ENCODE measurements at regions not wholly inside any gene's neighbourhood (a gene's known extent, or its start where the extent isn't known, plus 50 kb on each side); places are given as distances from the start of the nearest gene placed in this dataset.

DNA sequence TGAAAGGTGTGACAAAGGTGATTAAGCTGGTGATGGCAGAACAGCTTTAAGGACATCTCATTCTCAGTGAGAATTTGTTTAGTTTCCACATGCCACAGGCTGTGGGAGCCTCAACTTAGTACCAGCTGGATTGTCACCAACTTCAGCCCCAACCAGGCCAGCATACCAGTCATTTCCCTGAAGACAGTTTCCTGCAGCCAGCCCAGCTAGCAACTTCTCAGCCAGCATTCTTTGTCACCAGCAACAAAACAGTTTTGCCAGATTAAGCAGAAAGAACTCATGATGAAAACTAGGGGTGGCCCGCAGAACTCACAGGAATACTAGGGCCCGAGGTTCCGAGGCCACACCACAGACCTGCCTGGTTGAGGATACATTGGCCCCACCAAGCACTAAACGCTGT lies 68.8 kb upstream of the UNC5B start:
- H3K27me3 ChIP-seq (replicated peaks in 1 of 4; ENCODE audit: control extremely low read depth in 1 of 4, control insufficient read depth in 3 of 4, insufficient read depth in 4 of 4, low read length in 3 of 4) = no peaks in the 10 kb centered on the region
- H3K79me2 ChIP-seq (ENCODE audit: control insufficient read depth, insufficient read depth, low read length) = no peaks in the 10 kb centered on the region
- no peak overlapping the region for H3K9ac ChIP-seq (ENCODE audit: low read length)
- H3K27ac Mint-ChIP-seq = no peak overlapping the region
- H3K9me3 Mint-ChIP-seq (ENCODE audit: insufficient read depth) = no peaks in the 10 kb centered on the region
- intact Hi-C loops (cut with micrococcal nuclease) = no loop called here
- no peaks in the 10 kb centered on the region for H3K4me1 ChIP-seq (ENCODE audit: control insufficient read depth in 2 of 2, insufficient read depth in 2 of 2, low read length in 2 of 2)
- no peak overlapping the region for H3K4me3 ChIP-seq (ENCODE audit: control extremely low read depth in 1 of 5, extremely low read depth in 1 of 5, insufficient read depth in 1 of 5, low read depth in 2 of 5, low read length in 4 of 5)
- H4K20me1 ChIP-seq (ENCODE audit: control insufficient read depth, insufficient read depth, low read length, poor library complexity, severe bottlenecking) = no peaks in the 10 kb centered on the region
- ChIA-PET POLR2A (no interaction called here), CTCF (interaction anchor here (0.6 kb wide), 1 partner anchor 775 kb away, joined by 3 read pairs; no protein-coding TSS in a partner anchor)
- H3K27ac ChIP-seq (ENCODE audit: low read length in 2 of 2) = no peak overlapping the region
- ATAC-seq (ENCODE audit: low read depth) (no peak), DNase-seq (no peak)
- TF ChIP-seq, protein P1, sequence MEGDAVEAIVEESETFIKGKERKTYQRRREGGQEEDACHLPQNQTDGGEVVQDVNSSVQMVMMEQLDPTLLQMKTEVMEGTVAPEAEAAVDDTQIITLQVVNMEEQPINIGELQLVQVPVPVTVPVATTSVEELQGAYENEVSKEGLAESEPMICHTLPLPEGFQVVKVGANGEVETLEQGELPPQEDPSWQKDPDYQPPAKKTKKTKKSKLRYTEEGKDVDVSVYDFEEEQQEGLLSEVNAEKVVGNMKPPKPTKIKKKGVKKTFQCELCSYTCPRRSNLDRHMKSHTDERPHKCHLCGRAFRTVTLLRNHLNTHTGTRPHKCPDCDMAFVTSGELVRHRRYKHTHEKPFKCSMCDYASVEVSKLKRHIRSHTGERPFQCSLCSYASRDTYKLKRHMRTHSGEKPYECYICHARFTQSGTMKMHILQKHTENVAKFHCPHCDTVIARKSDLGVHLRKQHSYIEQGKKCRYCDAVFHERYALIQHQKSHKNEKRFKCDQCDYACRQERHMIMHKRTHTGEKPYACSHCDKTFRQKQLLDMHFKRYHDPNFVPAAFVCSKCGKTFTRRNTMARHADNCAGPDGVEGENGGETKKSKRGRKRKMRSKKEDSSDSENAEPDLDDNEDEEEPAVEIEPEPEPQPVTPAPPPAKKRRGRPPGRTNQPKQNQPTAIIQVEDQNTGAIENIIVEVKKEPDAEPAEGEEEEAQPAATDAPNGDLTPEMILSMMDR (IDR thresholded peaks at IDR 0.05) = no peak
- TF ChIP-seq EZH2 (IDR thresholded peaks at IDR 0.05; ENCODE audit: borderline replicate concordance, insufficient read depth, low read depth, low read length, poor library complexity, severe bottlenecking) = no peak
- H3K27me3 Mint-ChIP-seq = peaks cover 9% of the 10 kb centered on the region
- WGBS (ENCODE audit: insufficient coverage) = 89% methylated on average over 4 of the region's 4 CpGs
- no peaks in the 10 kb centered on the region for H3K9me3 ChIP-seq (ENCODE audit: control extremely low read depth in 1 of 3, control insufficient read depth in 2 of 3, insufficient read depth in 1 of 3, low read length in 2 of 3)
- H2AFZ ChIP-seq (ENCODE audit: insufficient read depth, low read depth, low read length, poor library complexity, severe bottlenecking) = no peak overlapping the region
- H3K4me2 ChIP-seq (replicated peaks; ENCODE audit: low read depth, low read length, poor library complexity, severe bottlenecking) = no peak overlapping the region
- no peaks in the 10 kb centered on the region for H3K4me1 Mint-ChIP-seq
- H3K36me3 ChIP-seq (replicated peaks in 1 of 2; ENCODE audit: control extremely low read depth in 1 of 2, control insufficient read depth in 1 of 2, extremely low read depth in 1 of 2, insufficient read depth in 2 of 2, low read length in 1 of 2) = no peaks in the 10 kb centered on the region
- H3K4me3 Mint-ChIP-seq = no peak overlapping the region

GRCh38 chr10:71144824-71145223 lies 67.5 kb upstream of the UNC5B start:
- Mint-ChIP-seq H3K4me1 (no peaks in the 10 kb centered on the region), H3K4me3 (no peak overlapping the region), H3K27me3 (peaks cover 7% of the 10 kb centered on the region), H3K9me3 (ENCODE audit: insufficient read depth) (no peaks in the 10 kb centered on the region), H3K27ac (no peak overlapping the region)
- TF ChIP-seq, protein P1 (IDR thresholded peaks at IDR 0.05) = no peak
- TF ChIP-seq EZH2 (IDR thresholded peaks at IDR 0.05; ENCODE audit: borderline replicate concordance, insufficient read depth, low read depth, low read length, poor library complexity, severe bottlenecking) = no peak
- Histone ChIP-seq H3K79me2 (ENCODE audit: control insufficient read depth, insufficient read depth, low read length) (no peaks in the 10 kb centered on the region), H3K9me3 (ENCODE audit: control extremely low read depth in 1 of 3, control insufficient read depth in 2 of 3, insufficient read depth in 1 of 3, low read length in 2 of 3) (no peaks in the 10 kb centered on the region), H3K27me3 (replicated peaks in 1 of 4; ENCODE audit: control extremely low read depth in 1 of 4, control insufficient read depth in 3 of 4, insufficient read depth in 4 of 4, low read length in 3 of 4) (no peaks in the 10 kb centered on the region), H3K4me2 (replicated peaks; ENCODE audit: low read depth, low read length, poor library complexity, severe bottlenecking) (no peak overlapping the region), H3K9ac (ENCODE audit: low read length) (no peak overlapping the region), H3K27ac (ENCODE audit: low read length in 2 of 2) (no peak overlapping the region), H3K4me1 (ENCODE audit: control insufficient read depth in 2 of 2, insufficient read depth in 2 of 2, low read length in 2 of 2) (no peaks in the 10 kb centered on the region), H3K36me3 (replicated peaks in 1 of 2; ENCODE audit: control extremely low read depth in 1 of 2, control insufficient read depth in 1 of 2, extremely low read depth in 1 of 2, insufficient read depth in 2 of 2, low read length in 1 of 2) (no peaks in the 10 kb centered on the region), H2AFZ (ENCODE audit: insufficient read depth, low read depth, low read length, poor library complexity, severe bottlenecking) (no peak overlapping the region), H3K4me3 (ENCODE audit: control extremely low read depth in 1 of 5, extremely low read depth in 1 of 5, insufficient read depth in 1 of 5, low read depth in 2 of 5, low read length in 4 of 5) (no peak overlapping the region), H4K20me1 (ENCODE audit: control insufficient read depth, insufficient read depth, low read length, poor library complexity, severe bottlenecking) (no peaks in the 10 kb centered on the region)
- 100% methylated on average over 2 of the region's 4 CpGs for WGBS (ENCODE audit: insufficient coverage)
- no peak for DNase-seq
- intact Hi-C loops (cut with micrococcal nuclease) = no loop called here
- CTCF ChIA-PET = no interaction called here
- ATAC-seq (ENCODE audit: low read depth) = no peak
- POLR2A ChIA-PET = no interaction called here
